Endodermal cell (in vitro differentiated cells): ENCODE measurements at regions not wholly inside any gene's neighbourhood (a gene's known extent, or its start where the extent isn't known, plus 50 kb on each side); places are given as distances from the start of the nearest gene placed in this dataset.

Experiments used
- DNase-seq: peaks from one replicate; pipeline ENCODE4 v3.0.0-alpha.2; 2017
- H3K27ac ChIP-seq: 2 replicates; pipeline ENCODE4 v1.5.1; 2013; ENCODE audit warnings: mild to moderate bottlenecking, low read depth, low read length, moderate library complexity
- H3K27me3 ChIP-seq: 2 replicates; pipeline ENCODE4 v1.6.1; 2013; ENCODE audit warnings: mild to moderate bottlenecking, low read length, moderate library complexity; ENCODE audit not compliant: insufficient read depth, control insufficient read depth, poor library complexity, severe bottlenecking
- H3K36me3 ChIP-seq: 2 replicates; pipeline ENCODE4 v1.7.0; 2013; ENCODE audit warnings: mild to moderate bottlenecking, low read length, moderate library complexity; ENCODE audit not compliant: control insufficient read depth, insufficient read depth
- H3K4me1 ChIP-seq: one replicate; pipeline ENCODE4 v1.7.0; 2013; ENCODE audit warnings: low read length; ENCODE audit not compliant: control insufficient read depth, insufficient read depth
- H3K4me3 ChIP-seq: 2 replicates; pipeline ENCODE4 v1.5.1; 2013; ENCODE audit warnings: mild to moderate bottlenecking, low read length, moderate library complexity
- H3K9ac ChIP-seq: 2 replicates; pipeline ENCODE4 v1.6.1; 2013; ENCODE audit warnings: mild to moderate bottlenecking, low read length, moderate library complexity; ENCODE audit not compliant: poor library complexity, severe bottlenecking; ENCODE audit errors: extremely low read depth
- H3K9me3 ChIP-seq: 2 replicates; pipeline ENCODE4 v1.6.1; 2013; ENCODE audit warnings: mild to moderate bottlenecking, low read length, moderate library complexity; ENCODE audit not compliant: control insufficient read depth
- H3K27ac Mint-ChIP-seq: 2 replicates; pipeline ENCODE4 v1.8.0; 2020; ENCODE audit warnings: mixed read lengths
- H3K27me3 Mint-ChIP-seq: 2 replicates; pipeline ENCODE4 v1.8.0; 2021; ENCODE audit warnings: mild to moderate bottlenecking, mixed read lengths; ENCODE audit not compliant: insufficient read depth
- H3K36me3 Mint-ChIP-seq: 2 replicates; pipeline ENCODE4 v1.8.0; 2020; ENCODE audit warnings: low read depth, mixed read lengths
- H3K4me1 Mint-ChIP-seq: 2 replicates; pipeline ENCODE4 v1.8.0; 2020; ENCODE audit warnings: mixed read lengths
- H3K4me3 Mint-ChIP-seq: 2 replicates; pipeline ENCODE4 v1.8.0; 2020; ENCODE audit warnings: mild to moderate bottlenecking, moderate library complexity, mixed read lengths
- H3K9me3 Mint-ChIP-seq: 2 replicates; pipeline ENCODE4 v1.8.0; 2020; ENCODE audit warnings: mild to moderate bottlenecking, mixed read lengths
- WGBS, 2 experiments: methylation state at CpG; one replicate each; pipeline versions ENCODE4 v1.1.5 to v1.1.7; 2013; ENCODE audit warnings: missing lambda C conversion rate in 2 of 2, mixed read lengths in 1 of 2; ENCODE audit not compliant: insufficient coverage in 1 of 2, insufficient read length in 1 of 2; 5-methylcytosine and 5-hydroxymethylcytosine counted together
- TF ChIP-seq, protein P1 (sequence below): fragments of 200-600 bp; sonication (generic); conservative IDR thresholded peaks from 2 replicates; pipeline ENCODE4 v1.5.0; 2021; ENCODE audit warnings: antibody characterized with exemption, mild to moderate bottlenecking

DNA sequence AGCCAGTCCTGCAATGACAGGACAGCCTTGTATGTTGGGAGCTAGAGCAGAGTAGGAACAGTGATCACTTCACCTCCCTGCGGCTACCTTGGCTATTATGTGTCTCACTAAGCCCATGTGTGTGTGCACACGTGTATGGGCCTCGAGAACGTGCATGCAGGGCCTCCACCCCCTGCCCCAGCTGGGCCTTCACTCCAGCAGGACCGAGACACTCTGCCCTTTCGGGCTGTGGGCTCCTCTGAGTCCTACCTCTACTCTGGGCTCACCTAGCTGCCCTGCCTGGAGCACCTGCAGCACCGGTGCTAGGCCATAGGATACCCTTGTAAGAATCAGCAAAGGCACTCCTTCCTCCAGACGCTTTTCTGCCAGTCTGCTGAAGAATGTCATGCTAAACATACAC is 77.5 kb downstream of the LINGO1 start:
- Mint-ChIP-seq H3K27ac (no peak overlapping the region), H3K36me3 (no peaks in the 10 kb centered on the region), H3K4me1 (peaks cover 28% of the 10 kb centered on the region), H3K27me3 (peaks cover 26% of the 10 kb centered on the region), H3K4me3 (no peak overlapping the region), H3K9me3 (no peaks in the 10 kb centered on the region)
- Histone ChIP-seq H3K27ac (peak overlapping the region; percentile 55), H3K4me1 (peaks cover 7% of the 10 kb centered on the region), H3K9ac (no peak overlapping the region), H3K36me3 (no peaks in the 10 kb centered on the region), H3K9me3 (no peaks in the 10 kb centered on the region), H3K27me3 (peaks cover 17% of the 10 kb centered on the region), H3K4me3 (no peak overlapping the region)
- no peak for DNase-seq
- TF ChIP-seq, protein P1, sequence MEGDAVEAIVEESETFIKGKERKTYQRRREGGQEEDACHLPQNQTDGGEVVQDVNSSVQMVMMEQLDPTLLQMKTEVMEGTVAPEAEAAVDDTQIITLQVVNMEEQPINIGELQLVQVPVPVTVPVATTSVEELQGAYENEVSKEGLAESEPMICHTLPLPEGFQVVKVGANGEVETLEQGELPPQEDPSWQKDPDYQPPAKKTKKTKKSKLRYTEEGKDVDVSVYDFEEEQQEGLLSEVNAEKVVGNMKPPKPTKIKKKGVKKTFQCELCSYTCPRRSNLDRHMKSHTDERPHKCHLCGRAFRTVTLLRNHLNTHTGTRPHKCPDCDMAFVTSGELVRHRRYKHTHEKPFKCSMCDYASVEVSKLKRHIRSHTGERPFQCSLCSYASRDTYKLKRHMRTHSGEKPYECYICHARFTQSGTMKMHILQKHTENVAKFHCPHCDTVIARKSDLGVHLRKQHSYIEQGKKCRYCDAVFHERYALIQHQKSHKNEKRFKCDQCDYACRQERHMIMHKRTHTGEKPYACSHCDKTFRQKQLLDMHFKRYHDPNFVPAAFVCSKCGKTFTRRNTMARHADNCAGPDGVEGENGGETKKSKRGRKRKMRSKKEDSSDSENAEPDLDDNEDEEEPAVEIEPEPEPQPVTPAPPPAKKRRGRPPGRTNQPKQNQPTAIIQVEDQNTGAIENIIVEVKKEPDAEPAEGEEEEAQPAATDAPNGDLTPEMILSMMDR, result no peak
- 95 to 100% methylated on average over 5 to 8 of the region's 8 CpGs for WGBS, 2 experiments

DNA sequence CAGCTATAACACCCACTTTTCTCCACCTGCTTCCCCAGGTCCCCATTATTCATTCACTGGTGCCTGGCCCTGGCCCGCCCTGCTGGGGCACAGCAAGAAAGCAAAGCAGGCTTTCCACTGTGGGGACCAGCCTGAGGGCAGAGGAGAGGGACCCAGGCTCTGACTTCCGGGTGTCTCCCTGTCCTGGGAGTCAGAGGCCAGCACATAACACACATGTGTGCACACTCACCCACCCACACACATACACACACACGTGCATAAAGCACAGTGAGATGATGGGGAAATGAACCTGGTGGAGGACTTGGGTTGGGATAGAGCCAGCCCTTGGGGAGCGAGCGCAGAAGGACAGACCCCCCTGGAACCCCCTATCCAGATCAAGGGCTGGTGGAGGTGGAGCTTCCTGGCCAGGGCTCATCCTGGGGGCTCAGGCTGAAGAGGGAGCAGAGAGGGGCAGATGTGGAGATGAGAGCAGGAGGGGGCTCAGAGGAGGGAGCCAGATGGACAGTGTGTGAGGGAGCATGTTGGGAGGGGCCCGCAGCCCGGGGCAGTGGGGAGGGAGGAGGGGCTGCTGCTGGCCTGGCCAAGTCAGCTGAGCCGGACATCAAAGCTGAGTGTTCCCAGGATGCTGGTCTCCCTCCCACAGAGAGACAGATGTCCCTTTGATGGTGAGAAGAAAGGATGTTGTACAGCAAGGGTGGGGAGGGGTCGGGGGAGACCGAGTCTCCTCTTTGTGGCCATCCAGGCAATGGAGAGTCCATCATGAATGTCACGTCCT is 78.2 kb downstream of the LINGO1 start:
- Histone ChIP-seq H3K36me3 (no peaks in the 10 kb centered on the region), H3K4me1 (peaks cover 7% of the 10 kb centered on the region), H3K9ac (no peak overlapping the region), H3K27ac (peak overlapping the region; percentile 55), H3K9me3 (no peaks in the 10 kb centered on the region), H3K27me3 (peaks cover 13% of the 10 kb centered on the region), H3K4me3 (no peak overlapping the region)
- Mint-ChIP-seq H3K36me3 (no peaks in the 10 kb centered on the region), H3K27ac (no peak overlapping the region), H3K9me3 (no peaks in the 10 kb centered on the region), H3K4me3 (no peak overlapping the region), H3K27me3 (peaks cover 26% of the 10 kb centered on the region), H3K4me1 (peaks cover 28% of the 10 kb centered on the region)
- 23 to 82% methylated on average over 2 to 10 of the region's 11 CpGs for WGBS, 2 experiments
- DNase-seq, result no peak
- TF ChIP-seq, protein P1, result peak; percentile 6

DNA sequence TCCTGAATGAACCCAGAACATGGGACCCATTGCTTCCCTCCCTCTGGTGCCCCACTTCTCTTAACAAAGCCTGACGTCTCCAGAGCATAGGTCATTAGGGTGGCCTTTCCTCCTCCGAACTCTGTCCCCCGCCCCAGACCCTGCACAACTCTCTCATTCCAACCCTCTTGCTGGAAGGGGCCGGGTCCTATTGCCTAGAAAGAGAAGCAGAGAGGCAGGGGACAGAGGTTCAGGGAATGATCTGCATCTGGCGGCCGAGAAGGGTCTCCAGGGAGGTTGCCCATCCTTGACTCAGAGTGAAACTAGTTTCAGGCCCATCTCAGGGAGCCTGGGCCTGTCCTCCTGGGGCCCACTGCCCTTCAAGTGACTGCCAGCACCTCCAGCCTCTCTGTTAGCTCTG is 79.0 kb downstream of the LINGO1 start:
- H3K27ac ChIP-seq, result peak overlapping the region; percentile 55
- H3K9me3 ChIP-seq, result no peaks in the 10 kb centered on the region
- no peak overlapping the region for H3K27ac Mint-ChIP-seq
- no peak for DNase-seq
- H3K27me3 ChIP-seq, result peaks cover 7% of the 10 kb centered on the region
- H3K36me3 ChIP-seq, result no peaks in the 10 kb centered on the region
- H3K9me3 Mint-ChIP-seq, result no peaks in the 10 kb centered on the region
- H3K4me3 ChIP-seq, result no peak overlapping the region
- H3K9ac ChIP-seq, result no peak overlapping the region
- TF ChIP-seq, protein P1, result no peak
- H3K27me3 Mint-ChIP-seq, result peaks cover 22% of the 10 kb centered on the region
- H3K4me1 Mint-ChIP-seq, result peaks cover 27% of the 10 kb centered on the region
- no peaks in the 10 kb centered on the region for H3K36me3 Mint-ChIP-seq
- WGBS, 2 experiments, result 93 to 100% methylated on average over 2 to 6 of the region's 6 CpGs
- H3K4me1 ChIP-seq, result peaks cover 7% of the 10 kb centered on the region
- no peak overlapping the region for H3K4me3 Mint-ChIP-seq
